ENCODE measurements at regions not wholly inside any gene's neighbourhood (a gene's known extent, or its start where the extent isn't known, plus 50 kb on each side); places are given as distances from the start of the nearest gene placed in this dataset.

DNA sequence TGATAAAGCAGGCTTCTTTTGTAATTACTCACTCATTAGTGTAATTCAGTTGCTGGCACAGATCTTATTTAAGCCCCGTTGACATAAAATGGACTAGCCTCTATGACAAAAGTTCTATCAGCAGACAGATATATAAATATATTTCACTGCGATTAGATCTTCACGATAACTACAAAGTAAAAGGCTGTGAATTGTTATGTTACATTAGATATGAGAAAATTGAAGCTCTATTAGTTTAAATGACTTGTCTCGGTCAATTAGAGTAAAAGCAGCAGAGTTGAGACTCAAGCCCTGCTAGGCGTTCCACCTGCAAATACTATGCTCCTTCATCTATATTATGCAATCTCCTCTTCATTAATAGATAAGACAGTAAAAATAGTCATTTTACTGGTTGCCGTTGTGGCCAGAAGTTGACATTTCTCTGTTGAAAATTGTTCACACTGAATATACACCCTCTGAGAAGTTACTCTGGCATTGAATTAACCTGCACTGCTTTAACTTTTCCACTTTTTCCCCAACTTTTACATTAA is 136.7 kb downstream of the DKK1 start:
- no peaks in the 10 kb centered on the region for H3K36me3 Mint-ChIP-seq
- TF ChIP-seq, protein P1, sequence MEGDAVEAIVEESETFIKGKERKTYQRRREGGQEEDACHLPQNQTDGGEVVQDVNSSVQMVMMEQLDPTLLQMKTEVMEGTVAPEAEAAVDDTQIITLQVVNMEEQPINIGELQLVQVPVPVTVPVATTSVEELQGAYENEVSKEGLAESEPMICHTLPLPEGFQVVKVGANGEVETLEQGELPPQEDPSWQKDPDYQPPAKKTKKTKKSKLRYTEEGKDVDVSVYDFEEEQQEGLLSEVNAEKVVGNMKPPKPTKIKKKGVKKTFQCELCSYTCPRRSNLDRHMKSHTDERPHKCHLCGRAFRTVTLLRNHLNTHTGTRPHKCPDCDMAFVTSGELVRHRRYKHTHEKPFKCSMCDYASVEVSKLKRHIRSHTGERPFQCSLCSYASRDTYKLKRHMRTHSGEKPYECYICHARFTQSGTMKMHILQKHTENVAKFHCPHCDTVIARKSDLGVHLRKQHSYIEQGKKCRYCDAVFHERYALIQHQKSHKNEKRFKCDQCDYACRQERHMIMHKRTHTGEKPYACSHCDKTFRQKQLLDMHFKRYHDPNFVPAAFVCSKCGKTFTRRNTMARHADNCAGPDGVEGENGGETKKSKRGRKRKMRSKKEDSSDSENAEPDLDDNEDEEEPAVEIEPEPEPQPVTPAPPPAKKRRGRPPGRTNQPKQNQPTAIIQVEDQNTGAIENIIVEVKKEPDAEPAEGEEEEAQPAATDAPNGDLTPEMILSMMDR (conservative IDR thresholded peaks at IDR 0.05): no peak
- H3K9me3 Mint-ChIP-seq: no peaks in the 10 kb centered on the region
- no peak for DNase-seq (ENCODE audit: extremely low spot score, unreplicated experiment)
- peaks cover 15% of the 10 kb centered on the region for H3K4me1 Mint-ChIP-seq (ENCODE audit: unreplicated experiment)
- H3K4me3 Mint-ChIP-seq: no peak overlapping the region
- peaks cover 3% of the 10 kb centered on the region for H3K27me3 Mint-ChIP-seq
- H3K27ac Mint-ChIP-seq: no peak overlapping the region

DNA sequence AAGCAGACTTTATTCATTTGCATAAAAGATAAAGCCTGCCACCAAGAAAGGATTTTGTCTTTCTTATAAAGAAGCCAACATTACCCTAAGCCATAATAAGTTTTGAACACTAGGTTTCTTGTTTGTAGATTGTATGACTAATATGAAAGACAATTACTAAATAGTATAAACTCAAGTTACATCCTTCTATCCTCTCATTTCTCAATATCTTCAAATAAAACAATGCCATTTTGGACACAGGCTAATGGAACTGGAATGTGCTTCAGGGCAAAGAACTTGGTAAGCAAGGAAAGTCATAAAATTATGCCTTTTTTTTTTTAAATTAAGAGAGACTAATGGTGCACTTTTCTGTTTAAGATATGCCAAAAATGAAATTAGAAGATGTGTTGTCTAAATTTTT is 137.7 kb downstream of the DKK1 start:
- peaks cover 15% of the 10 kb centered on the region for H3K4me1 Mint-ChIP-seq (ENCODE audit: unreplicated experiment)
- TF ChIP-seq, protein P1 (conservative IDR thresholded peaks at IDR 0.05): no peak
- no peak for DNase-seq (ENCODE audit: extremely low spot score, unreplicated experiment)
- H3K27ac Mint-ChIP-seq: no peak overlapping the region
- H3K27me3 Mint-ChIP-seq: peaks cover 3% of the 10 kb centered on the region
- H3K36me3 Mint-ChIP-seq: no peaks in the 10 kb centered on the region
- H3K4me3 Mint-ChIP-seq: no peak overlapping the region
- no peaks in the 10 kb centered on the region for H3K9me3 Mint-ChIP-seq

DNA sequence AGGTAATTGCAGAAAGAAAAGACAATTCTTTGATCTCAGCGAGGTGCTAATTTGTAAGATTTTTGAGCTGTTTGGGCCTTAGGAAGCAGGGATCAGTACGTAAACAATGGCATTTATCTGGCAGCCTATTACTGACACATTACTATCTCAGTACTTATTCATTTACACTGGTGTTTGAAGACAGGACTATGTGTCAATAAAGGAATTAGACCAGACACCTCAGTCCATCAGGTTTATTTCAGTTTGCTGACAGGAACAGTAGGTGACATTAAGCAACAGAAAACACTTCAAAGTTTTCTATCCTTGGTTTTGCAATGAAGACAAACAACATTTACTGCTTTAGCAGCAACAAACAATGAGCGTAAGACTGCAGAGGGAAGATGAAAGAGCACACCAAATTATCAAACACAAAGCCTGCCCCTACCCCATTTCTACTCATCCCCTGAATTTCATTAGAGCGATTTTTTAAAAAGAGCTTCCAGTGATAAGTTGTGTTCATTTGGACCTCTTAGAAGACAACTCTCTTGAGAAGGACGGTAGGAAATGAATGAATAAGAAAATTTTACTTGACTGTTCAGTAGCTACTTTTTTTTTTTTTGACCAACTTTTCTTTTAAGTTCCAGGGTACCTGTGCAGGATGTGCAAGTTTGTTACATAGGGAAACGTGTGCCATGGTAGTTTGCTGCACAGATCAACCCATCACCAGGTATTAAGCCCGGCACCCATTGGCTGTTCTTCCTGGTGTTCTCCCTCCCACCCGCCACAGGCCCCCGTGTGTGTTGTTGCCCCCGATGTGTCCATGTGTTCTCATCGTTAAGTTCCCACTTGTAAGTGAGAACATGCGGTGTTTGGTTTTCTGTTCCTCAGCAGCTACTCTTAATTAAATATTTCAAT is 138.8 kb downstream of the DKK1 start:
- DNase-seq (ENCODE audit: extremely low spot score, unreplicated experiment): no peak
- Mint-ChIP-seq H3K9me3 (no peaks in the 10 kb centered on the region), H3K27ac (no peak overlapping the region), H3K4me3 (no peak overlapping the region), H3K36me3 (no peaks in the 10 kb centered on the region), H3K4me1 (ENCODE audit: unreplicated experiment) (peaks cover 9% of the 10 kb centered on the region), H3K27me3 (peaks cover 3% of the 10 kb centered on the region)
- TF ChIP-seq, protein P1 (conservative IDR thresholded peaks at IDR 0.05): no peak

DNA sequence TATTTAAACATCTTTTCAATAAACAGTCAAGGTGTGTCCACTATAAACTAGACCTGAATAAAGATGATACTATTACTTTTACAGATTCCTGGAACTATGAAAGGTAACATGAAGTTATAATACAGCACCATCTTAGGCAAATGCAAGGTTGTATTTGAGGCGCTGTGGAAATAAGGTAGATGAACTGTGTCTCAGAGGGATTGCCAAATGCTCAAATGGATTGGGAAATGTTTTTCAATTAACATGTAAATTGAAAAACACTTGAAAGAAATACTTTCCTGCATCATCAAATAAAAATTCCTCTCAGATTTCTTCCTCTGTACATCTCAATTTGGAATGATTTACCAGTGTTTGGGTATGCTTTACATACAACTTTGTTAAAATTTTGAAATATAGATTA is 139.4 kb downstream of the DKK1 start:
- H3K36me3 Mint-ChIP-seq: no peaks in the 10 kb centered on the region
- no peaks in the 10 kb centered on the region for H3K9me3 Mint-ChIP-seq
- TF ChIP-seq, protein P1 (conservative IDR thresholded peaks at IDR 0.05): no peak
- DNase-seq (ENCODE audit: extremely low spot score, unreplicated experiment): no peak
- H3K4me3 Mint-ChIP-seq: no peak overlapping the region
- peaks cover 6% of the 10 kb centered on the region for H3K4me1 Mint-ChIP-seq (ENCODE audit: unreplicated experiment)
- H3K27me3 Mint-ChIP-seq: peaks cover 3% of the 10 kb centered on the region
- H3K27ac Mint-ChIP-seq: no peak overlapping the region

DNA sequence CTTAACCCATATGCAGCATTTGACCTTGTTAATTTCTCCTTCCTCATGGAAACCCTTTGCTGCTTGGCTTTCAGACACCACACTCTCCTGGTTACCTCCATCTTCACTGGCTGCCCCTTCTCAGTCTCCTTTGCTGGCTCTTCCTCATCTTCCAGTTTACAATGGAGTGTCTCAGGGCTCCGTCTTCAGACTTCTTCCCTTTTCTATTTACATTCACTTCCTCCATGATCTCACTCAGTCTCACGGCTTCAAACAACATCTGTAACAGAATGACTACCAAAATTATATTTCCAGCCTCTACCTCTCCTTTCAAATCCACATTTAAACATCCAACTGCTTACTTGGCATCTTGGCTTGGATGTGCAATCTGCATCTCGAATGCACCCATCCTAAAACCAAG is 140.4 kb downstream of the DKK1 start:
- Mint-ChIP-seq H3K4me3 (no peak overlapping the region), H3K27ac (no peak overlapping the region), H3K9me3 (no peaks in the 10 kb centered on the region), H3K36me3 (no peaks in the 10 kb centered on the region), H3K4me1 (ENCODE audit: unreplicated experiment) (peaks cover 6% of the 10 kb centered on the region), H3K27me3 (peaks cover 3% of the 10 kb centered on the region)
- DNase-seq (ENCODE audit: extremely low spot score, unreplicated experiment): no peak
- TF ChIP-seq, protein P1 (conservative IDR thresholded peaks at IDR 0.05): no peak

Data from type B pancreatic cell (in vitro differentiated cells).